ENCODE measurements at regions not wholly inside any gene's neighbourhood (a gene's known extent, or its start where the extent isn't known, plus 50 kb on each side); places are given as distances from the start of the nearest gene placed in this dataset.

DNA sequence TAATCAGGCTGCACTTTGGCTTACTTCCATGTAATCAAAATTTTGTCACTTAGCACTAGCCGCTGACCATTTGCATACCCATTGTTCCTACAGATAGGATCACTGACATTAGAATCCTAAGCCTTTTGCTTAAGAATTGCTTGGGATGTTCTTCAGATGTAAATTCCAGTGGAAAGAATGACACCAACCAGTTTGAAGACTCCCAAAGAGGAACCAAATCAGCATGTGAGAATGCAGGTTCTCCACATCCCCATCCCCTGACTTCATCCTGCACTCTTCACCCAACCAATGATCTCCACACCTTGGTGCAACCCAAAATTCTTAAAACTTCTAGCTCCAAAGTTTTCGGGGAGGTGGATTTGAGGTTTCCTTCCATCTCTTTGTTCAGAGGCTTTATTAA is 345.6 kb downstream of the GPAM start:
- TF ChIP-seq EP300 (IDR thresholded peaks at IDR 0.05) (no peak), POLR2AphosphoS5 (IDR thresholded peaks at IDR 0.05) (no peak)
- TF ChIP-seq, protein P1, sequence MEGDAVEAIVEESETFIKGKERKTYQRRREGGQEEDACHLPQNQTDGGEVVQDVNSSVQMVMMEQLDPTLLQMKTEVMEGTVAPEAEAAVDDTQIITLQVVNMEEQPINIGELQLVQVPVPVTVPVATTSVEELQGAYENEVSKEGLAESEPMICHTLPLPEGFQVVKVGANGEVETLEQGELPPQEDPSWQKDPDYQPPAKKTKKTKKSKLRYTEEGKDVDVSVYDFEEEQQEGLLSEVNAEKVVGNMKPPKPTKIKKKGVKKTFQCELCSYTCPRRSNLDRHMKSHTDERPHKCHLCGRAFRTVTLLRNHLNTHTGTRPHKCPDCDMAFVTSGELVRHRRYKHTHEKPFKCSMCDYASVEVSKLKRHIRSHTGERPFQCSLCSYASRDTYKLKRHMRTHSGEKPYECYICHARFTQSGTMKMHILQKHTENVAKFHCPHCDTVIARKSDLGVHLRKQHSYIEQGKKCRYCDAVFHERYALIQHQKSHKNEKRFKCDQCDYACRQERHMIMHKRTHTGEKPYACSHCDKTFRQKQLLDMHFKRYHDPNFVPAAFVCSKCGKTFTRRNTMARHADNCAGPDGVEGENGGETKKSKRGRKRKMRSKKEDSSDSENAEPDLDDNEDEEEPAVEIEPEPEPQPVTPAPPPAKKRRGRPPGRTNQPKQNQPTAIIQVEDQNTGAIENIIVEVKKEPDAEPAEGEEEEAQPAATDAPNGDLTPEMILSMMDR (IDR thresholded peaks at IDR 0.05), result no peak

Measured in sigmoid colon (tissue), 4 donors.